GM19467 (cell line): ENCODE measurements at regions not wholly inside any gene's neighbourhood (a gene's known extent, or its start where the extent isn't known, plus 50 kb on each side); places are given as distances from the start of the nearest gene placed in this dataset.
"Not testable (repeated sequence)": the region's sequence is repeated elsewhere in the genome, so short reads cannot be mapped to it uniquely, and the experiment has no call there.

ENCODE experiments used
- ATAC-seq: cut with Tn5 transposase; IDR thresholded peaks from one replicate; pipeline ENCODE4 v1.9.1; 2021; ENCODE audit warnings: mild to moderate bottlenecking, moderate library complexity; ENCODE audit not compliant: unreplicated experiment

DNA sequence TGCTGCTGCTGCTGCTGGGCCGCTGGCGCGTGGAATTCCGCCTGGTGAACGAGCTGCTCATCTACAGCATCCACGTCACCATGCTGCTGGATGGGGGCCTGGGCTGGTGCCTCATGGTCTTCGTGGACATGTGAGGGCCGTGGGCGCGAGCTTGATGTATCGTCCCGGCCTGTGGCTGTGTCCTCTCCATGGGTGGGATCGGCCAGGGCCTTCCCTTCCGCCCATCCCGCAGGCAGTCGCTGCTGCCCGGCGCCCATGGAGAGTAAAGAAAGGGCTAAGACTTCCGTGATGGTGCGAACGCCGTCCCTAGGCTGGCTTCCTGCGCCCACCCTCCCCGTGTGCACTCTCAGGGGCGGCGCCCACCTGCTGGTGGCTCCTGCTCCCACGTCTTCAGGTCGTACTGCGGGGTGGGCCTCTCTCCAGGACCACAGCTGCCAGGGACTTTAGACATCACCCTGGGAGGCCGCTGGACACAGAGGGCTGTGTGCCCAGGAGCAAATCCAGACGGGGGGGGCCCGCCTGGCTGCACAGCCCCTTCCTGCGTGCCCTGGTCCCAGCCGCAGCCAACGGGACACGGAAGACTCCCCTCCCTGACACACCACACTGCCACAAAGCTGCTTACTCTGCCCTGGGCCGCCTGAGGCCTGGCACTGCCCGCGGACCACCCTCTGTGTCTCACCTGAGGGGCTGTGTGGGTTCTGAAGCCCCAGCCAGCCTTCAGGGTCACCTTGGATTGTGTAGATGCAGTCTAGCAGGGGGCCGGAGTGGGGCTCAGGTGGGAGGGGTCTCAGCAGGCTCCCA is 167.5 kb downstream of the SEPTIN7 start:
- ATAC-seq = no peak

DNA sequence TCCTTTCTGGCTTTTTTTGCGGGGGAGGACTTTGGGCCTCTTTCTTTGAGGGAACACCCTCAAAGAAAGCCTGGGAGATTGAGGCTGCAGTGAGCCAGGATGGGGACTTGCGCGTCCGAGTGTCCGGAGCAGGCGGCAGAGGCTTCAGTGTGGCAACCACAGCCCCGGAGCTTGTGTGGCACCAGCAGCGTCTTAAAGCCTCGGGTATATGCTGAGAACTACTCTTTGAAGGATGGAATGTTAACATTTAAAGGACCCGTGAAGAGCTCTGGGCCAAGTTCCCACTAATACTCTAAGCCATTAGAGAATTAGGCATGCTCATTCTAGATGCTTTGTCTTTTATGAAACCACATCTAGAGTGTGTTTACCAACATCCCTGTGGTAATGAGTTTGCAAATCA is 168.2 kb downstream of the SEPTIN7 start:
- no peak for ATAC-seq

DNA sequence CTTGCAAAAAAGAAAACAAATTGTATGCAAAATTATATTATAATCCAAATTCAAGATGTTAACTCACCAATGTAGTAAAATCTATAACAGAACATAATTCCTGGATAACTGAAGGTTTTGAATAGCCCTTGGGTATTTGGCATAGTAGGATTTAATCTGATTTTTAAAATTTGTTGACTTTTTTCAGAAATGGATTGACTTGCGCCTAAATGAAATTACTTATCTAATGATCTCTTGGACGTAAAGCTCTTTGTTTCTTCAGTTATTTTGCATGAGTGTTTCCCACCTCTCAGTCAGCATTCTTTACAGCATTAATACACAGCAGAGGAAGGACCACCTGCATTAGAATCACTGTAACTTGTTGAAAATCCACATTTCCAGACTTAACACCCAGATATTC is 169.6 kb downstream of the SEPTIN7 start:
- ATAC-seq = no peak

- ATAC-seq = no peak
These were observed 170.5 kb downstream of the SEPTIN7 start for GRCh38 chr7:35971133-35971891.

- ATAC-seq = peak; percentile 62
These were observed 175.1 kb downstream of the SEPTIN7 start for GRCh38 chr7:35975851-35976454.

GRCh38 chr7:35978816-35979640 is 174.0 kb upstream of the EEPD1 start:
- not testable (repeated sequence) for ATAC-seq

DNA sequence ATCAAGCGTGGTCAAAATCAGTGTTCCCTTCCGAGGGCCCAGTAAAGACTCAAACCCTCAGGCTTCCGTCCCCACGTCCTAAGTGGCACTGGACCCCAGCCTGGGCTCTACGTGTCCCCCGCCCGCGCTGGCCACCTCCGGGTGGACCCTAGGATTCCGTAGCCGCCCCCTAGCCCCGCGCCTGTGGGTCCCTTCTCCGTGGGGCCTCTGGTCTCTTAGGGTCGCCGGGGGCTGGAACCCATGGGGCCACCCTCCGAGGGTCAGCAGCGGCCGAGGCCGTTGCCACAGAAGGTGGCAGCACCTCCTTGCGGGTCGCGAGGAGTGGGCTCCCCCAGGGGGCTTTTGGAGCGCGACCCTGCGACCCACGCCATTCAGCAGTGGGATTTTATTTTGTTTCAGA is 170.5 kb upstream of the EEPD1 start:
- ATAC-seq = no peak

DNA sequence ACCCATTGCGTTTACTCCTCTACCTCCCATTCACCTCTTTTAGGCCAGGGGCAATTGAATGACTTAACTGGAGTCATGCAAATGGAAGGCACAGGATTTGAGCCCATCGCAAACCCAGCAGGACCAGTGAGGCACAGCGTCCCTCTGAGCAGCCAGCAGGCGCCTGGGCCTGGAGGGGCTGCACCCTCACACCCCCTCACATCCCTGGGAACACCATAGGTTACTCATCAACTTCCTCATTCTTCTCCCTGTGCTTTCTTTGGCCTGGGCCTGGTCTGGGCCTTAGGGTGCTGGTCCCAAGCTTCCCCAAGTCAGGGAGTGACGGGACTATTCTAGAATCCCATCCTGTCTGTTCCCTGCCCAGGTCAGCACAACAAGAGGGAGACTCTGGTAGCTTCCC is 169.4 kb upstream of the EEPD1 start:
- no peak for ATAC-seq

GRCh38 chr7:35985126-35985754 is 167.8 kb upstream of the EEPD1 start:
- peak; percentile 95 for ATAC-seq

DNA sequence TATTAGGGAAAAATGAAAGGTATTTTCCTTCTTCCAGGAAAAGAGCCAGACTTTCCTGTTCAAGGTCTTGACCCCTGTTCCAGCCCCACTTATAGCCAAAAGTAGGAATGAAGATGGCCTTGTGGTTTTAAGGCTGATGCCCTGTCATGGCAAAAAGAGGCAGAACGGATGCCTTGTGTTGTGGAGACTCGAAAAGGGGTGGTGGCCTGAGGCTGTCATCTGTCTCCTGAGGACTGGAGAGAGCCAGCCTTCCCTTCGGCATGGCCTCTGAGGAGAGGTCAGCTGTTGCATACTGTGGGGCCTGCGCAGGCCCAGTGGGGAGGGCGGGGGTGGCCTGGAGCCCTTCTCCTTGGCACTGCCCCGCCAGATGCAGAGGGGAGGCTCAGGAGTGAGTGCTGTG is 166.0 kb upstream of the EEPD1 start:
- ATAC-seq = no peak

- ATAC-seq = no peak
These were observed 164.9 kb upstream of the EEPD1 start for GRCh38 chr7:35988105-35988504.

- no peak for ATAC-seq
These were observed 164.2 kb upstream of the EEPD1 start for GRCh38 chr7:35988818-35989217.

- no peak for ATAC-seq
These were observed 161.4 kb upstream of the EEPD1 start for GRCh38 chr7:35991511-35992232.

DNA sequence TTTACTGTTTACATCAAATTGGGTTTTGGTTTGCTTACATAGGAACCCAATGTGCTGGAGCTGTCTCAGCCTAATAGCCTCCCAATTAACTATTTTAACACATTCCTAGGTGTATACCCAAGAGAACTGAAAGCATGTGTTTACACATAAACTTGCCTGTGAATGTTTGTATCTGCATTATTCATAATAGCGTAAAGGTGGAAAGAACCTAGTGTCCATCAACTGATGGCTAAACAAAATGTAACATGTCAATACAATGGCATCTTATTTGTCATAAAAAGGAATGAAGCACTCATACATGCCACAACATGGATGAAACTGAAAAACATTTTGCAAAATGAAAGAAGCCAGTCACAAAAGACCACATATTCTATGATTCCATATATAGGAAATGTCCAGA is 160.6 kb upstream of the EEPD1 start:
- ATAC-seq = no peak

DNA sequence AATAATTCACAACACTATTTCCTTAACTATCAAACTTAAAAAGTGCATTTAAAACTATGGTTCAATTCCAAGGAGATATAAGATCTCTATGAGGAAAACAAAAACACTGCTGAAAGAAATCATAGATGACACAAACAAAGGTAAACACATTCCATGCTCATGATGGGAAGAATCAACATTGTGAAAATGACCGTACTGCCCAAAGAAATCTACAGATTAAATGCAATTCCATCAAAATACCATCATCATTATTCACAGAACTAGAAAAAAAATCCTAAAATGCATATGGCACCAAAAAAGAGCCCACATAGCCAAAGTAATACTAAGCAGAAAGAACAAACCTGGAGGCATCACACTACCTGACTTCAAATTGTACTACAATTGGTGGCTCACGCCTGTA is 159.9 kb upstream of the EEPD1 start:
- ATAC-seq = no peak

DNA sequence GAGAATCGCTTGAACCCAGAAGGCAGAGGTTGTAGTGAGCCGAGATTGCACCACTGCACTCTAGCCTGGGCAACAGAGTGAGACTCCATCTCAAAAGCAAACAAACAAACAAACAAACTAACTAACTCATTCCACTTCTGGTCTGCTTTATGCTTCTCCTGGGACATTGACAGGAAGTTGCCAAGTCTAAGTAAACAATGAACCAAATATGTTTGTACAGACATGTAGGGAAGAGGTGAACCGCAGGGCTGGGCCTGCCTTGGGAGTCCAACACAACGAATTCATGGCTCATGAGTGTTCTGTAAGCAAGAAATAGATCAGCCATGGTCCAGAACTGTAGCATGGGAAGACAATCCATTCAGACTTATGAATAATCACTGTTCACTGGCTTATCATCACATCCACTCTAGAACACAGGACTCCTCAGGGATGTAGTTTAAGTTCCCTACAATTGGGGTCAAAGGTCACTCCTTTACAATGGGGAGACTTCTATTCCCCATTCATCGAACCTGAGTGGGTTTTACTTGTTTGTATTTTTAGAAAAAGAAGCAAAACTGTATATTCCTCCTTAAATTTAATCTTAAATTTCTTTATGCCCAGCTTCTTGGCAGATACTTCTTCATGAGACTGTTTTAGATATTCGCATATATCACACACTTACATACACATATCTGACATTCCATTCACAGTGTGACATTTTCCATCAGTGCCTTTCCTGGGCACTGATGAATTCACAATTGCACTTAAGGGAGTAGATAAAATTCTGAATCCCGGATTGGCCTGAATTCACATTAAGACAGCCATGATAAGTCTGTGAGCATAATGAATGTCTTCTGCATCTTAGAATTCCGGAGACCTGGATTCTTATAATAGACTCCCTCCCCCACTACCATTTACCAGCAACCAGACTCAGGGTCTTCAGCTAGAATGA is 159.1 kb upstream of the EEPD1 start:
- no peak for ATAC-seq

GRCh38 chr7:35995334-35995733 is 157.7 kb upstream of the EEPD1 start:
- ATAC-seq = no peak

DNA sequence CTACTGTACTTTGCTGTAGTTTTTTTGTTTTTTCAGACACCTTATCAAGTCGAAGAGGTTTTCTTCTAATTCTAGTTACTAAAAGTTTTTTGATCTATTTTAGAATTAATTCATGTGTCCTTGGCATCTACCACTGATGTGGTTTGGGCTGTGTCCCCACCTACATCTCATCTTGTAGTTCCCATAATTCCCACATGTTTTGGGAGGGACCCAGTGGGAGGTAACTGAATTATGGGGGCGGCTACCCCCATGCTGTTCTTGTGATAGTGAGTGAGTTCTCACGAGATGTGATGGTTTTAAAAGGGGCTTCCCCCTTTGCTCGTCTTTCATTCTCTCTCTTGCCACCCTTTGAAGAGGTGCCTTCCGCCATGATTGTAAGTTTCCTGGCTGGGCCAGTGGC is 154.6 kb upstream of the EEPD1 start:
- ATAC-seq = no peak

DNA sequence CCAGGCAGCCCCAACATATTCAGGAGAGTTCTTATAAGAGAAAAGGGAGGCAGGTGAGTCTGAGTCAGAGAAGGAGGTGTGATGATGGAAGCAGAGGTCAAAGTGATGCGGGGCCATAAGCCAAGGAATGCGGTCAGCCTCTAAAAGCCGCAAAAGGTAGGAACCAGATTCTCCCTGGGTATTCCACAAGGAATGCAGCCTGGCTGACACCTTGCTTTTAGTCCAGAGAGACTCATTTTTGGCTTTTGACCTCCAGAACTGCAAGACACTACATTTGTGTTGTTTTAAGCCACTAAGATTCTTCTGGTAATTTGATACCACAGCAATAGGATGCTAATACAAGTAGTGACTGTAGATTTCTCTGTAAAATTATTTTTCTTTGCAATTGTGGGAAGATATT is 151.5 kb upstream of the EEPD1 start:
- ATAC-seq = no peak
